GM12892 (cell line): ENCODE measurements at regions not wholly inside any gene's neighbourhood (a gene's known extent, or its start where the extent isn't known, plus 50 kb on each side); places are given as distances from the start of the nearest gene placed in this dataset.

ENCODE experiments used
- POLR2A ChIP-seq: IDR thresholded peaks from 2 replicates; pipeline ENCODE4 v1.6.1; 2011; ENCODE audit warnings: low read depth, low read length, control low read depth
- POLR2AphosphoS5 ChIP-seq: IDR thresholded peaks from 2 replicates; pipeline ENCODE4 v1.6.1; 2011; ENCODE audit warnings: low read depth, low read length, control low read depth
- TAF1 ChIP-seq: IDR thresholded peaks from 2 replicates; pipeline ENCODE4 v1.6.1; 2011; ENCODE audit warnings: low read depth, mild to moderate bottlenecking, control low read depth, low read length, borderline replicate concordance

DNA sequence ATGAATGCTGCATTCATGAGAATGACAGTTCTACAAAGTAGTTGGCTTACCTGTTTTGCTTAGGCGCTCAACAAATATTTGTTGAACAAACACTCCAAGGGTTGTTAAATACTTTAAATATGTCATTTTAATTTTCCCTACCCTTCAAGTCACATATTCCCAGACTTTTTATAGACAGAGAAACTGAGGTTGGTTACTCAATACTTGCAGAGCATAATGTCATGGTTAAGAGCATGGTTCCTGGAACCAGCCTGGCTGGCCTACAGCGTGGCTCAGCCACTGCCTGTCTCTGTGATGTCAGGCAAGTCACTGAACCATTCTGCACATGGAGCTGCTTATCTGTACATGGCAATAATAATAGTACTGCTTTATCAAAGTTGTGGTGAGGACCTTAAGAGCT lies 120.0 kb upstream of the STK17B start:
- TF ChIP-seq POLR2AphosphoS5 (no peak), POLR2A (no peak), TAF1 (no peak)
